ENCODE measurements at regions not wholly inside any gene's neighbourhood (a gene's known extent, or its start where the extent isn't known, plus 50 kb on each side); places are given as distances from the start of the nearest gene placed in this dataset.

DNA sequence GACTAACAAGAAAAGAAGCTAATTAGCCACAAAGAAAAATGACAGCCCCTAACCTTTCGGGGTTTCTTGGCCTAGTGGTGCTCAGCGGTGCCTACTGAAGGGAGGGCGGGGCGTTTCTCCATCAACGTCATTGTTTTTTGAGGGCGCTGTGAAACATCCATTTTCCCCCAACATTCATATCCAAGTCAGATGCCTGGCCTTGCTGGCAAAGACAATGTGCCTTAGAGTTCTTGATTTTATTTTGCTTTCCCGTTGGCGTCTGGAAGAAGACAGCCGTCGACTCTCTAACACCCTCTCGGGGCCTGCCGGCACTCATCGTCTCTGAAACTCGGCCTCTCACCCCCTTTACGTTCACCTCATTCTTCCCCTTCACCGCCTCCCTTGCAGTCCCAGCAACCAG is 154.5 kb downstream of the PHETA1 start:
- TF ChIP-seq, protein P1, sequence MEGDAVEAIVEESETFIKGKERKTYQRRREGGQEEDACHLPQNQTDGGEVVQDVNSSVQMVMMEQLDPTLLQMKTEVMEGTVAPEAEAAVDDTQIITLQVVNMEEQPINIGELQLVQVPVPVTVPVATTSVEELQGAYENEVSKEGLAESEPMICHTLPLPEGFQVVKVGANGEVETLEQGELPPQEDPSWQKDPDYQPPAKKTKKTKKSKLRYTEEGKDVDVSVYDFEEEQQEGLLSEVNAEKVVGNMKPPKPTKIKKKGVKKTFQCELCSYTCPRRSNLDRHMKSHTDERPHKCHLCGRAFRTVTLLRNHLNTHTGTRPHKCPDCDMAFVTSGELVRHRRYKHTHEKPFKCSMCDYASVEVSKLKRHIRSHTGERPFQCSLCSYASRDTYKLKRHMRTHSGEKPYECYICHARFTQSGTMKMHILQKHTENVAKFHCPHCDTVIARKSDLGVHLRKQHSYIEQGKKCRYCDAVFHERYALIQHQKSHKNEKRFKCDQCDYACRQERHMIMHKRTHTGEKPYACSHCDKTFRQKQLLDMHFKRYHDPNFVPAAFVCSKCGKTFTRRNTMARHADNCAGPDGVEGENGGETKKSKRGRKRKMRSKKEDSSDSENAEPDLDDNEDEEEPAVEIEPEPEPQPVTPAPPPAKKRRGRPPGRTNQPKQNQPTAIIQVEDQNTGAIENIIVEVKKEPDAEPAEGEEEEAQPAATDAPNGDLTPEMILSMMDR (IDR thresholded peaks at IDR 0.05; ENCODE audit: borderline replicate concordance, control extremely low read depth, extremely low read depth, insufficient read depth, missing control alignments) = no peak
- in situ Hi-C loops (cut with MboI; ENCODE audit: low sequenced_read_pairs, unreplicated experiment) = no loop called here
- DNase-seq (ENCODE audit: low spot score) = no peak

DNA sequence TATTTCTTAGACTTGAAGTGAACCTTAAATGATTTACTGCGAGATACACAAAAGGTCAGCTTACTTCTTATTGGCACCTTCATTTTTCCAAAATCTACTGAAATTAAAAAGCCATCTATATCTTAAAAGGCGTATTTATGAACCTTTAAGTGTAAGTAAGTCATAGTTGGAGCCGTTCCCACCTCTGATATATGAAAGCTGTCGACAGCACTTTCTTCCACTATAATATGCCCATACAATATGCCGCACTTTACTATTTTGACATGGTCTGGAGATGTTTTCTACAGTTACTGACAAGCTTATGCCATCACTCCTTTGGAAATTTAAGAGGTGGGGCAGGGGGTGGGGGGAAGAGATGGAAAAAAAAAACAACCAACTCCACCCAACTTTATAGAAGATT is 155.3 kb downstream of the PHETA1 start:
- no peak for DNase-seq (ENCODE audit: low spot score)
- TF ChIP-seq, protein P1 (IDR thresholded peaks at IDR 0.05; ENCODE audit: borderline replicate concordance, control extremely low read depth, extremely low read depth, insufficient read depth, missing control alignments) = no peak
- in situ Hi-C loops (cut with MboI; ENCODE audit: low sequenced_read_pairs, unreplicated experiment) = no loop called here

DNA sequence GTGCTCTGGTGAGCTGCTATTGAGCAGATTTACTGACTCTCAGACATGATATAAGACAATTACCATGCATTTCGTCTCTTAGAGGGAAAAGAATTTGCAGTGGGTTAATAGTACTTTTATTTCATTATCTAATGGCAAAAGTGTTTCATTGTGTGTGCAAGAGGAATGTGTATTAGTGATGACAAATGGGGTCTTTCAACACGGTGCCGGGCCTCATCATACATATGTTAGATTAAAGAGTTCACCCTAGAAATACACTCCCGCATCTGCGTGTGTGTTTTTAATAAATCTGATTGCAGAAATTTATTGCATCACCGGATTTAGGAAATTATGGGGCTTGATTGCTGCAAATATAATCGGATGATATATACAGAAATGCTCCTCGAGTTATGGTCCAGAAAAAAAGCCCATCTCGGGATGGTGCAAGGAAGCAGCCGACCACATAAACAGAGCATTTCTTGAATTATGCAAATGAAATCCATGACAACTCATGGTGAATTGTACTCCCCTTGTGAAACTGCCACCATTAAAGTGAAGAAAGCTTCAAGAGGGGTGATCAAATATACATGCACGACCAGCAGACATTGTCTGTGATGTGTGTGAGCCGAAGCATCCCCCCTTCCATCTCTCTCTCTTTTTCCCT is 156.0 kb downstream of the PHETA1 start:
- TF ChIP-seq, protein P1 (IDR thresholded peaks at IDR 0.05; ENCODE audit: borderline replicate concordance, control extremely low read depth, extremely low read depth, insufficient read depth, missing control alignments) = no peak
- in situ Hi-C loops (cut with MboI; ENCODE audit: low sequenced_read_pairs, unreplicated experiment) = no loop called here
- DNase-seq (ENCODE audit: low spot score) = no peak

DNA sequence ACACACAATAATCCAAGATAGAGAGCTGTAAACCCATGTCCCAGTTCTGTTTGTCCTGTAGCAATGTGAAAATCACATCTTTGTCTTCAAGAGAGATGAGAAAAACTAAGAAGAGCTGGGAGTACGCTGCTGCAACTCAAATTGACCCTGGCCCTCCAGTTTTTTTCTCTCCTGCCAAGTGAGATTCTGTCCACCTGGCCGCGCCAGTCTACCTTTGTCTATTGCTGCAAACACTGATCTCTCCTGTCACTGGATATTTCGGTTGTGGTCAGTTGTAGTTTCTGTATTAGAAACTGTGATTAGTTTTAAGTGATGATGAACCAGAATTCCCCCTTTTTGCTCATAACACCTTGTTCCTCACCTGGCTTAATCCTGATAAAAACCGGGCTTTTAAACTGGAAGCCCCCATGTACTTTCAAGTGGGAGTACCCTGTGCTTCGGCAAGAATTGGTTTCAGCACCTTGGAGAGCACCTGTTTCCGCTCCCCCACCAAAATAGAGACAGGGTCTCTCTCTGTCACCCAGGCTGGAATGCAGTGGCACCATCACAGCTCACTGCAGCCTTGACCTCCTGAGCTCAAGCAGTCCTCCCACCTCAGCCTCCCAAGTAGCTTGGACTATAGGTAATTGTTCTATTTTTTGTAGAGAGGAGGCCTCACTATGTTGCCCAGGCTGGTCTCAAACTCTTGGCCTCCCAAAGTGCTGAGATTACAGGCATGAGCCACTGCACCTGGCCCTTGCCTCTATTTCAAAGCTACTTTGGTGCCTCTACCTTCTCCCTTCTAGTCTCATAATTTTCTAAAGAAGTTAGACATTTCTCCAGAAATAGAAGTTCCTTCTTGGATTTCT is 156.8 kb downstream of the PHETA1 start:
- in situ Hi-C loops (cut with MboI; ENCODE audit: low sequenced_read_pairs, unreplicated experiment) = no loop called here
- TF ChIP-seq, protein P1 (IDR thresholded peaks at IDR 0.05; ENCODE audit: borderline replicate concordance, control extremely low read depth, extremely low read depth, insufficient read depth, missing control alignments) = no peak
- DNase-seq (ENCODE audit: low spot score) = no peak

DNA sequence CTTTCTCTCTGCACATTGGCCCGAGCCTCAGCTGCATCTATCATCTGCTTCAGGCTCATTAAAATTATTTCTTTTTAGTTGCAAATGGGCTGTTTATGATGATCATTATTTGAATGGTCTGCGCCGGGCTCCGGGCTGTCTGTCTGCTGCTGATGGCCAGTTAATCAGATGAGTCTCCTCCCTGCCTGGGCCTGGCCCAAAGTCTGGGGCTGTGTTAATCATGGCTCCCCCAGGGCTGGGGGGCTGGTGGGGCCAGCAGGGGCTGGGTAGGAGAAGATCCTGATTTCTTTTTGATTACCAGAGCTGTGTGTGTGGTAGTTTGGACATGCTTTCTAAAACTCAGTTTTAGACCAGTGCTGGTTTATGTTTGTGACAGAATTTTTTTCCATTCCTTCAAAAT is 159.1 kb downstream of the PHETA1 start:
- TF ChIP-seq, protein P1 (IDR thresholded peaks at IDR 0.05; ENCODE audit: borderline replicate concordance, control extremely low read depth, extremely low read depth, insufficient read depth, missing control alignments) = no peak
- in situ Hi-C loops (cut with MboI; ENCODE audit: low sequenced_read_pairs, unreplicated experiment) = no loop called here
- no peak for DNase-seq (ENCODE audit: low spot score)

DNA sequence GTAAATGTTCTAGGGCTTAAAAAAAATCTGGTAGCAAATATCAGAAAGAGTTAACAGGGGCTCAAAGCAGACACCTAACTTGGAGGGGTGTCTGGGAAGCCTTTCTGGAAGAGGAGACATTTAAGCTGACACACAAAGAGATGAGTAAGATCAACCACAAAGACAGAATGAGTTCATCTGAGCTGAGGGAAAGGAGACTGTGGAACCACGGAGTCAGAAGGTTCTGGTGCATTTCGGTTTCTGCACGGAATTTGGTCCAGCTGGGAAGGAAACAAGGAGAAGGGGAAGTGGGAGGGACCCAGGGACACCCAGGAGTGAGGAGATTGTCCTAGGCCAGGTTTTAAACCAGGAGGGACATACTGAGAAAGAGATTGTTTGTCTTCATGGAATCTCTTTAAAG is 161.1 kb downstream of the PHETA1 start:
- in situ Hi-C loops (cut with MboI; ENCODE audit: low sequenced_read_pairs, unreplicated experiment) = no loop called here
- no peak for DNase-seq (ENCODE audit: low spot score)
- TF ChIP-seq, protein P1 (IDR thresholded peaks at IDR 0.05; ENCODE audit: borderline replicate concordance, control extremely low read depth, extremely low read depth, insufficient read depth, missing control alignments) = no peak

Data from GM13976 (cell line).